IPS-15b (cell line): ENCODE measurements at regions not wholly inside any gene's neighbourhood (a gene's known extent, or its start where the extent isn't known, plus 50 kb on each side); places are given as distances from the start of the nearest gene placed in this dataset.
"Not testable (repeated sequence)": the region's sequence is repeated elsewhere in the genome, so short reads cannot be mapped to it uniquely, and the experiment has no call there.

ENCODE experiments used
- H3K27me3 ChIP-seq: one replicate; pipeline ENCODE4 v1.6.1; 2013; ENCODE audit warnings: low read length; ENCODE audit not compliant: control insufficient read depth, insufficient read depth
- H3K36me3 ChIP-seq: one replicate; pipeline ENCODE4 v1.6.1; 2013; ENCODE audit warnings: low read length; ENCODE audit not compliant: control insufficient read depth, insufficient read depth
- H3K4me1 ChIP-seq: one replicate; pipeline ENCODE4 v1.6.1; 2013; ENCODE audit warnings: mild to moderate bottlenecking, low read length; ENCODE audit not compliant: control insufficient read depth, insufficient read depth
- H3K4me3 ChIP-seq: one replicate; pipeline ENCODE4 v1.5.1; 2013; ENCODE audit warnings: low read depth, low read length
- H3K9ac ChIP-seq: one replicate; pipeline ENCODE4 v1.6.1; 2013; ENCODE audit warnings: low read depth, mild to moderate bottlenecking, low read length
- H3K9me3 ChIP-seq: one replicate; pipeline ENCODE4 v1.6.1; 2013; ENCODE audit warnings: mild to moderate bottlenecking, low read length; ENCODE audit not compliant: control insufficient read depth, insufficient read depth

GRCh38 chr17:26994648-26995047, 299.3 kb upstream of the WSB1 start:
- not testable (repeated sequence) for H3K36me3 ChIP-seq, H3K9me3 ChIP-seq, H3K9ac ChIP-seq

GRCh38 chr17:26996146-26996916, 297.6 kb upstream of the WSB1 start:
- H3K36me3 ChIP-seq, H3K9me3 ChIP-seq, H3K9ac ChIP-seq, H3K4me1 ChIP-seq, H3K4me3 ChIP-seq, H3K27me3 ChIP-seq: not testable (repeated sequence)

More at GRCh38 chr17:26994648-26995047, 299.3 kb upstream of the WSB1 start:
- not testable (repeated sequence) for H3K4me1 ChIP-seq, H3K27me3 ChIP-seq, H3K4me3 ChIP-seq

GRCh38 chr17:27007734-27008531, 286.0 kb upstream of the WSB1 start:
- H3K4me1 ChIP-seq, H3K9me3 ChIP-seq, H3K9ac ChIP-seq, H3K27me3 ChIP-seq, H3K4me3 ChIP-seq, H3K36me3 ChIP-seq: not testable (repeated sequence)

GRCh38 chr17:27009087-27009486, 284.8 kb upstream of the WSB1 start:
- Histone ChIP-seq H3K4me3 (no peak overlapping the region), H3K36me3 (no peaks in the 10 kb centered on the region), H3K9ac (no peak overlapping the region), H3K4me1 (no peaks in the 10 kb centered on the region), H3K9me3 (no peaks in the 10 kb centered on the region), H3K27me3 (no peaks in the 10 kb centered on the region)

DNA sequence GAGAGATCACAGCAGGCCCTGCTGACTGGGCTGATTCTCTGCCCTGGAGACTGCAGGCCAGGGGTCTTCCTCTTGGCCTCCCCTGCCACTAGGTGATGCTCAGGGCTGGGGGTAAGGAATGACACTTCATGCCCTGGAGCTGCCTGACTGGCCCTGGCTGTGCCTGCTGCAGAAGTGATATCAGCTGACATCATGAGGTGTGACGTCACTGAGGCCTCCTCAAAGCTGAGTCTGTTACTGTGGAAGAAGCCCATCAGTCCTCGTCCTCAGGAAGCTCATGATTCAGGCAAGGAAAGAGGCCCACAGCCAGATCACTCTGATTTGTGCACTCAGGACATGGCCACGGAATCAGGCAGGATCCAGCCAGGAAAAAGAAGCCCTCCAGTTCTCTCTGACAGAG, 283.8 kb upstream of the WSB1 start:
- H3K9me3 ChIP-seq, H3K36me3 ChIP-seq, H3K9ac ChIP-seq: not testable (repeated sequence)

GRCh38 chr17:27030552-27030951, 263.4 kb upstream of the WSB1 start:
- H3K36me3 ChIP-seq, H3K4me1 ChIP-seq, H3K27me3 ChIP-seq, H3K4me3 ChIP-seq, H3K9ac ChIP-seq: not testable (repeated sequence)
- H3K9me3 ChIP-seq: peaks cover 11% of the 10 kb centered on the region

More for the DNA sequence above, 283.8 kb upstream of the WSB1 start:
- not testable (repeated sequence) for H3K4me3 ChIP-seq, H3K27me3 ChIP-seq, H3K4me1 ChIP-seq

- Histone ChIP-seq H3K9ac (no peak overlapping the region), H3K27me3 (no peaks in the 10 kb centered on the region), H3K36me3 (no peaks in the 10 kb centered on the region), H3K4me3 (no peak overlapping the region), H3K9me3 (peaks cover 4% of the 10 kb centered on the region), H3K4me1 (no peaks in the 10 kb centered on the region)
Measured at GRCh38 chr17:27038676-27039075, 255.2 kb upstream of the WSB1 start.

DNA sequence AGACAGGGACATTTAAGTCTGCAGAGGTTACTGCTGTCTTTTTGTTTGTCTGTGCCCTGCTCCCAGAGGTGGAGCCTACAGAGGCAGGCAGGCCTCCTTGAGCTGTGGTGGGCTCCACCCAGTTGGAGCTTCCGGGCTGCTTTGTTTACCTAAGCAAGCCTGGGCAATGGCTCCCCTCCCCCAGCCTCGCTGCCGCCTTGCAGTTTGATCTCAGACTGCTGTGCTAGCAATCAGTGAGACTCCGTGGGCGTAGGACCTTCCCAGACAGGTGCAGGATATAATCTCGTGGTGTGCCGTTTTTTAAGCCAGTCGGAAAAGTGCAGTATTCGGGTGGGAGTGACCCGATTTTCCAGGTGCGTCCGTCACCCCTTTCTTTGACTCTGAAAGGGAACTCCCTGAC, 248.9 kb upstream of the WSB1 start:
- H3K9me3 ChIP-seq: peaks cover 14% of the 10 kb centered on the region
- not testable (repeated sequence) for H3K4me3 ChIP-seq, H3K4me1 ChIP-seq, H3K9ac ChIP-seq, H3K27me3 ChIP-seq, H3K36me3 ChIP-seq

DNA sequence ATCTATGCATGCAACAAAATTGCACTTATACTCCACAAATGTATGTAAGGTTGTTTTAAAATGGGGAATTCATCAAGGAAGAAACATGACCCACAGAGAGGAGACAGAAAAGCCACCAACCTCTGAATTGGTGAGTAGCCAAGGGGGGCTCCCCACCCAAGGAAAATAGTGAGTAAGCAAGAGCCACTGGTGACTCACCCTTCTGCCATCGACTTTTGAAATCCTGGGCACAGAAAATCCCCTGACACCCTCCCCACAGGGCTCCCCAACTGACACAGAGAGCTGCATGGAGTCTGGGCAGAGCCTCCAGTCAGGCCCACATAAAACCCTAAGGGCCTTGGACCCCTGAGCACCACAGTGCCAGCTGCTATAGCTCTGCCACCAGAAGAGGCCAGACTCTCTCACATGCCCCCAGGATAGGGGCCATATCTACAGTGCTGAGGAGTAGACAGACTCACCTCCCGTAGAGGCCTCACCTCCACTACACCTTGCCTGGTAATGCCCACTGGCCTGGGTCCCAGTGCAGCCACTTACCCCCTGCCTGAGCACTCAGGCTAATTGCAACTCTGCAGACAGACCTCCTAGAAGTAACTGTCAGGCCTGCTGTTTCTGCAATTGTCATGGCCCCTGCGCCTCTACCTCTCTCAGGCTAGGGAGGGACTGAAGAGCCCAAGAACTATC, 244.7 kb upstream of the WSB1 start:
- no peak overlapping the region for H3K9ac ChIP-seq
- no peaks in the 10 kb centered on the region for H3K36me3 ChIP-seq
- no peak overlapping the region for H3K4me3 ChIP-seq
- H3K27me3 ChIP-seq: no peaks in the 10 kb centered on the region
- H3K9me3 ChIP-seq: peaks cover 14% of the 10 kb centered on the region
- no peaks in the 10 kb centered on the region for H3K4me1 ChIP-seq

GRCh38 chr17:27065588-27065987, 228.3 kb upstream of the WSB1 start:
- Histone ChIP-seq H3K9me3 (peaks cover 25% of the 10 kb centered on the region), H3K27me3 (no peaks in the 10 kb centered on the region), H3K36me3 (no peaks in the 10 kb centered on the region), H3K4me1 (no peaks in the 10 kb centered on the region), H3K4me3 (no peak overlapping the region), H3K9ac (no peak overlapping the region)

DNA sequence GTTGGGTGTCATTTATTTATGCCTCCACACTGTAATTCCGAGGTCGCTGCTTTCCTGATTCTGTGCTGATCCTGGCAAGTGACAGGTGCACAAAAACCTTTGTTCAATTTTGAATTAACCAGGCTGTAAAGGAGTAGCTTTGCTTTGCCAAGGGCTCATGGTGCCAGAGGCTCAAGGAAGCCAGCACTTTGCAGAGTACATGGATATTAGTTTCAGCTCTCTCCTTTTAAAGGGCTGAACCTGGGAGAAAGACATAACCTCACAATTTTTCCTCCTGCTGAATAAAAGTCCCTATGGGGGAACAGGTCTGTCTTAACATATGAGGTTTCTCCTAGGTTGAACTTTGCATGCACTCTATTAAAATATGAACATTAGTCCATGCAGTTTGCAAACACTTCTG, 227.6 kb upstream of the WSB1 start:
- Histone ChIP-seq H3K9ac (no peak overlapping the region), H3K4me1 (no peaks in the 10 kb centered on the region), H3K27me3 (no peaks in the 10 kb centered on the region), H3K36me3 (no peaks in the 10 kb centered on the region), H3K4me3 (no peak overlapping the region), H3K9me3 (peaks cover 31% of the 10 kb centered on the region)
